GM18508 (cell line): ENCODE measurements at regions not wholly inside any gene's neighbourhood (a gene's known extent, or its start where the extent isn't known, plus 50 kb on each side); places are given as distances from the start of the nearest gene placed in this dataset.

Source experiments
- ATAC-seq: cut with Tn5 transposase; IDR thresholded peaks from one replicate; pipeline ENCODE4 v1.9.1; 2021; ENCODE audit warnings: moderate number of reproducible peaks; ENCODE audit not compliant: insufficient read depth, unreplicated experiment

DNA sequence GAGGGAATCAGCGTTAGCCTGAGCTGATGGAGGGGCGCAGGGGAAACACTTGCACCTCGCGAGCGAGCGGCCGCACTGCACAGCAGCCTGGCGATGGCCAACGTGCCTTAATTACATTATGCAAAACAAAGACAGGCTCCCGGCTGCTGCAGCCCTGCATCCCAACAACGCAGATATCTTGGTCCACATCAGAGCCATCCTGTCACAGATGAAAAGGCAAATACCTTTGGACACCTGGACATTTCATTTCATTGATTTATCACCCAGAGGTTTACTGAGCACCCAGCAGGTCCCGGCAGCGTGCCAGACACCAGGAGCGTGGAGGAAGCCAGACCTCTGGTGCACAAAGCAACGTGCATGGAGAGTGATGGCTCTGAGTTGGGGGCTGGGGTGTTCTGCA lies 843.0 kb downstream of the TBC1D22A start:
- ATAC-seq: no peak

DNA sequence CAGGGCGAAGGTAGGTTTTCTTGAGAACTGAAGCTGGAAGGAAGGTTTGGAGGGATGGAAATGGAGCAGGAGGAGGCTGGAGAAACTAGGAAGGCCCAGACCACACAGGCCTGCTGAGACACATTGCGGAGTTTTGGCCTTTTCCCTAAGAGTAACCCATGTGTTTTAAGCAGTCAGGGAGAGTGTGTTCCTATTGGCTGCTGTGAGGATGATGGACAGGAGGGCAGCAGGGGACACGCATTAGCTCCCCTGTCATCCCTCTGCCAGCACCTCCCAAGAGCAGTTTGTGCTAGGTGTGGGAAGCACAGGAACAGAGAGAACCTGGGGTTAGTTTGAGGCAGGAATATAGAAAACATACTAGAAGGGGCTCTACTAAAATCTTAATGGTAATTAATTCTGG lies 842.1 kb downstream of the TBC1D22A start:
- ATAC-seq: no peak

DNA sequence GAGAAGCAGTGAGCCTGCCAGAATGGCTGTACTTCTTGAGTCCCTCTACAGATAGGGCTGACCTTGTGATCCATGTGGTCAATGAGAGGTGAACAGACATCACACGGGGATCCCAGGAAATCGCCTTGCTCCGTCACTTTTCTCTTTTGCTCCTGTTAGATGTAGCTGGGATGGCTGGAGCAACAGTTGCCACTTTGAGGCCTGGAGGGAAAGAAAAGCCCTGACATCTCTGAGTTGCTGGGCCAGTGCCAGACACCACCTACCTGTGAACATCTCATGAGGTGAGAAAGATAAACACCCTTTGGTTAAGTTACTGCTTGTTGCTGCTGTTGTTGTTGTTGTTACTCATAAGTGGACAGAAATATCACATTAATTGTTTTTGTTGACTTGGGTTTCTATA lies 840.3 kb downstream of the TBC1D22A start:
- ATAC-seq: no peak

DNA sequence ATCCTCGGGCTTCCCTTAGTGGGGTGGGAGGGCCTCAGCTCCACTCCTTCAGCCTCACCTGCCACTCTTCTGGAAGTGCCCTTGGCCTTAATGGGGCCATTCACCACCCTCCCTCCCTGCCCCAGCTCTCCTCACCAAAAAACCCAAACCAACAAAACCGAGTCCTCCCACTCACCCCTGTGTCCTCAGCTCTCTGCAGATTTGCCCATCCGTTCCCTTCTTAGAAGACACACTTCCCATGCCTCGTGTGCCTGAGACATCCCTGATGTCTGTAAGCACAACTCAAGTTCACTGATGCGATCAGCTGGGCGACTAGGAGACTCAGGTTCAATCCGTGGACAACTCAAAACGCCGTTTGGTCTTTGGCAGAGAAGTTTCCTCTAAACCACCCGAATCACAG lies 839.2 kb downstream of the TBC1D22A start:
- no peak for ATAC-seq

DNA sequence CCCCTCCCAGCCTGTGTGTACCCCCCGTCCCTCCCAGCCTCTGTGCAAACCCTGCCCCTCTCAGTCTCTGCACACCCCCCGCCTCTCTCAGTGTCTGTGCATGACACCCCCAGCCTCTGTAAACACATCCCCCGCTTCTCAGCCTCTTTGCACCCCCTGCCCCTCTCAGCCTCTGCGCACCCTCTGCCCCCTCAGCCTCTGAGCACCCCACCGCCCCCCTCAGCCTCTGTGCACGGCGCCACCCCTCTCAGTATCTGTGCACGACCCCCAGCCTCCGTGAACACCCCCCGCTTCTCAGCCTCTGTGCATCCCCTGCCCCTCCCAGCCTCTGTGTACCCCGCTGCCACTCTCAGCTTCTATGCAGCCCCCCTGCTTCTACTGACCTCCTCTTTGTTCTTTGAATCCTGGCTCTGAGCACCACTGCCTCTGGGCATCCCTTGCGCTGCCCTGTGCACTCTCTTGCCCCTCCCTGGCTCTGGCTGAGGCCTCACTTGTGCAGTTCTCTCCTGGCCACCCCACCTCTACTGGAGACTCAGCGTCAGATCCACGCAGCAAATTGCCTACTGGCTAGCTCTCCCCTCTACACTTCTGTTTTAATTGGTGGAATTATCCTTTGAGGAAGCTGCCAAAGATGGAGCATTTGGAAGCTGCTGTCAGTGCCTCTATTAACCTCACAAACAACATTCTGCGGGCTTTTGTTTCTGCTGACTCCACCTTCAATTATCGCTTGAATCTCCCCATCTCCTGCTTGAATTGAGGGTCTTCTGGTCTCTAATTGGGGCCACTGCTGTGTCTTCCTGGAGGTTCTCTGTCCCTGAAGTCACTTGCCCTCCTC lies 838.6 kb downstream of the TBC1D22A start:
- no peak for ATAC-seq

DNA sequence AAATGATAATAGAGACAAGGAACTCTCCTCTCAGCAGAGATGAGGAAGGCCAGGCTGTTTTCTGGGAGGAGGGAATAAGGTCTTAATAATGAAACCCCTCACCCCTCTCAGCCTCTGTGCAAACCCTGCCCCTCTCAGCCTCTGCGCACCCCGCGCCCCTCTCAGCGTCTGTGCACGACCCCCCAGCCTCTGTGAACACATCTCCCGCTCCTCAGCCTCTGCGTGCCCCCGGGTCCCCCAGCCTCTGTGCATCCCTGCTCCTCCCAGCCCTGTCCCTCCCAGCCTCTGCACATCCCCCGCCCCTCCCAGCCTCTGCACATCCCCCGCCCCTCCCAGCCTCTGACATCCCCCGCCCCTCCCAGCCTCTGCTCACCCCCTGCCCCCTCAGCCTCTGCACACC lies 837.8 kb downstream of the TBC1D22A start:
- no peak for ATAC-seq

DNA sequence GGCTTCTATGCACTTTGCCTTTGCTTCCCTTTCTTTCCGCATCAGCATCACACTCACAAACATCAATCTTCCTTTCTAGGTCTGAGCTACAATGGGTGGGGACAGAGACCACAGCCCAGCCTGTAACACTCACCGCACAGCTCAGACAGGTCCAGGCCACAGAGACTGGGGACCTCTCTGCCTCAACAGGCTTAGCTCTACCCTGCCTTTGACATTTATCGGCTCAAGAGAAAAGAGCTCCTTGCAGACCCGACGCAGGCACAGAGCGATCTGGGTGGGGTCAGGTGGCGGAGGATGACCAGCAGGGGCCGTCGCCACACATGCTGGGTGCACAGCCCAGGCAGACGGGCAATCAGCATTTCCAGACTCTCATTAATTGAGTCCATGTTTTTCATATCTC lies 837.3 kb downstream of the TBC1D22A start:
- no peak for ATAC-seq

DNA sequence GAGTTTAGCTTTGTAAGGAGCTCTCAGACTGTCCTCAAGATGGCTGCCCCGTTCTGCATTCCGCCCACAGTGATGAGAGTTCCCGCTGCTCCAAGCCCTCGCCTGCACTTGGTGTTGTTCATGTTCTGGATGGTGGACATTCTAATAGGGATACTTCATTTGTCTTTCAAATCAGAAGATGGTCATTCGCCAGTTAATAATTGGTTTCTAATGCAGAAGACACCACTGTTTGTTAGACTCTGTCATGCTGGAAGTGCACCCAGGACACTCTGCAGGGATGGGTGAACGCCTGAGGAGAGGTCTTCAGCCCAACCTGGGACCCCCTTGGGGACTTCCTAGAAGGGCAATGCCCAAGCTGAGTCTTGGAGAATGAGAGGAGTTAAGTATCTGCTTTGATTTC lies 836.4 kb downstream of the TBC1D22A start:
- ATAC-seq: no peak

DNA sequence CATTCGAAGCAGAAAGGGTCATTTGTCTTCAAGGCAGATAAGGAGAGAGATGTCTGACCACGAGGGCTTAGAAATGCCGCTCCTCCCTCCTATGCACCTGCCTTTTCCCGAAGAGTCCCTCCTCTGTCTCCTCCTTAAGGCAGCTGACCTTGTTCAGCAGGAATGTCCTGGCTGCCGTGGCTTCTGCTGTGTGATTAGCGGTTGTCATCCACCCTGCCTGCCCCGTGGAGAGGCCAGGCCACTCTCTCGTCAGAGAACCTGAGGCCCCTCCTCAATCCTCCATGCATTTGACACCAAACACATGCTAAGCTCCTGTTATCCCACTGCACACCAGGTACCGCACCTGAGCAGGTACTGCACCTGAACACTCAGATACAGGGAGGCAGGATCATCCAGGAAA lies 834.6 kb downstream of the TBC1D22A start:
- no peak for ATAC-seq

DNA sequence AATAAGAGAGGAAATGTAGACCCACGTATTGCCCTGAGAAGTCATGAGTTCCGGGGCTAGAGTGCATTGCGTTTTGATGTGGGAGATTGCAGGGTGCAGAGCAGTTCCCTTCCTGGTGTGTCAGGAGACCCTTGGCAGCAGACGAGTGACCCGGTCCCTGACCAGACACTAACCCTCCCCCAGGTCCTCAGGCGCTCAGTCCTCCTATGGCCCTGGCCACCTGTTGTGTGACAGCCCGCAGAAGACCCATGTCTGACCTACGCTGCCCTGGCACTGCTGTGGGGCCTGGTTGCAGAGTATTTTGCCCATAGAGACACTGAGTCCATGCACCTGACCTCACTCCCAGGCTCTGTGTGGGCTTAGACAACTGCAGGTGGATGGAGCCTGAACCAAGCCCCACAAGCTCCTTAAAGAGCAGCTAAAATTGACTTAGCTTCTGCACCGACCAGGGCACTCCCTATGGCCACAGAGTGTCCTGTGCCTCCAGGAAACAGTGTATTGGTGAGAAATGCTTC lies 833.8 kb downstream of the TBC1D22A start:
- no peak for ATAC-seq

DNA sequence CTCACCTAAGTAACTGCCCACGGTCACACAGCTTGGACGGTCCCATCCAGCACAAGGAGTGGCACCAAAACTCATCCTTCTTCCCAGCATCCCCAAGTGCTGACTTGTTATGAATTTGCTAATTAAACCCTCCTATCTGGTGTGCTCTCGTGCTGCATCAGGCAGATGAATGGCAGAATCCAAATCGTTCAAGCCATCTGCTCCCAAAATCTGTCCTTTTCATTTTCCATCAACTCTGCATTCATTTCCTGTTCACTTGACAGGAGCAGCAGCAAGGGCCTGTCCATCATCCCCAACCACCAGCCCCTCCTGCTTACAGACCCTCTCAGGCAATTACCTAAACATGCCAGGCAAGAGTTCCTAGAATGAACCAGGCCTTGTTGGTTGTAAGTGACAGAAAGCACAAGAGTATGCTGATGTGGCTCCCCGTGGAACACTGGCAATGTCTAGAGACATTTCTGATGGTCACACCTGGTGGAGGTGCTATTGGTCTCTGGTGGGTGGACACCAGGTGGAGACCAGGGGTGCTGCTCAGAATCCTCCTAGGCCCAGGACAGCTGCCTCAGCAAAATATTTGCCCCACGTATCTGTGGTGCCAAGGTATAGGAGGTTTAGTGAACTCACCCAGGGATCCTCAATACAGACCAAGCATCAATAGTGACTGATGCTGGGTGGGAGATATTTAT lies 832.5 kb downstream of the TBC1D22A start:
- no peak for ATAC-seq

DNA sequence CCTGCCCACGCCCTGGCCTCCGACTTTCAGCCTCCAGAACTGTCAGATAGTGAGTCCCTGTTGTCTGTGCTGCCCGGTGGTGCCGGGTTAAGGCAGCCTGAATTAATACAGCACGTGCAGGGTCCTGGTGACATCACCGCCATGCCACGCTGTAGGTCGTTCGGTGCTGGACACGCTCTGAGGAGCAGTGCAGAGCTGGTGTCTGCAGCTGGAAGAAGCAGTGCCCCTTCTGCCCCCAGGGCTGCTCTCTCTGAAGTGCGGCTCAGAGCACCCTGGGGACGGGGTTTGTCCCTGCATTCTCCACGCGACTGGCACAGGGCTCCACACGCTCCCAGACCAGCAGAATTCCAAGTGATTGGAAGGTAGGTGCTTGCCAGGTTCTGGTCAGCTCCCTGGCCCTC lies 831.5 kb downstream of the TBC1D22A start:
- no peak for ATAC-seq

DNA sequence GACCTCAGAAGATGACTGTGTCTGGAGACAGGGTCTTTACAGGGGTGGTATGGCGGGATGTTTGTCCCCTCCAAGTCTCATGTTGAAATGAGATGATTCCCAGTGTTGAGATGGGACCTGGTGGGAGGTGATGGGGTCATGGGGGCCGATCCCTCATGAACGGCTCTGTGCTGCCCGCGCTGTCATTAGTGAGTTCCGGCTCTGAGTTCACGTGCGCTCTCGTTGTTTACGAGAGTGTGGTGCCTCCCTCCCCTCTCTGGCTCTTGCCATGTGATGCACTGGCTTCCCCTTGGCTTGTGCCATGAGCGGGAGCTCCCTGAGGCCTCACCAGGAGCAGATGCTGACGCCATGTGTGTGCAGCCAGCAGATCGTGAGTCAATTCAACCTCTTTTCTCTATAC lies 830.8 kb downstream of the TBC1D22A start:
- ATAC-seq: no peak

DNA sequence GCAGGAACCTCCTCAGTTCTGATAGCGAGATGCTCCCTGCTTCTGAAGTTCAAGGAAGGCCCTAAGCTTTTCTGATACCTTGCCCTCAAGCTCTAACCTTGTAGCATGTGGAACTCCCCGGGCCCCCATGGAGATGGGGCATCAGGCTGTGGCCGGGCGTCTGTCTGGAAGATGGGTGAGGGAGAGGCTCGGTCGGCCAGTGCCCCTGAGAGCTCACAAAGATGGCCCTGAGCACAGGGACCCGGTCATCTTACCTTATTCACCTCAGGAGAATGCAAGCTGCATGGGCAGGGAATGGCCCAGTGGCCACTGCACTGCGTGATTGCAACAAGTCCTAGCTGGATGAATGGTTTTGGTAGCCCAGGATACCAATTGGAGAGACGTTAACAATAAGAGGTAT lies 830.3 kb downstream of the TBC1D22A start:
- no peak for ATAC-seq

DNA sequence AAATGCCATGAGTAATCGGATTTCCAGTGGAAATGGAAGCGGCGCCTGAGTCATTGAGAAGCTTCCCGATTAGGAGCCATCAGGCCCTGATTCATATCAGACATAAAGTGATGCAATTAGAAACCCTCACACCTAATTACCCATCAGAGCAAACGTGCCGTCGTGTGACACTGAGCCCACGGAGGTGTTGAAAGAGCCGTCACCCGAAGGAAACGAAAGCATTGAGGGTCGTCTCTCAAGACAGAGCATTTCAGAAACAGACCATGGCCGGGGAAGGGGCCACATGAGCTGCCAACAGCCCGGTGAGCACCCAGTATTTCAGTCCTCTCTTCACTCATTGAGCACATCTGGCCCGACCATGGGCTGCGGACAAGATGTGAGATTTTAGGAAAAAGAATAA lies 829.3 kb downstream of the TBC1D22A start:
- no peak for ATAC-seq

DNA sequence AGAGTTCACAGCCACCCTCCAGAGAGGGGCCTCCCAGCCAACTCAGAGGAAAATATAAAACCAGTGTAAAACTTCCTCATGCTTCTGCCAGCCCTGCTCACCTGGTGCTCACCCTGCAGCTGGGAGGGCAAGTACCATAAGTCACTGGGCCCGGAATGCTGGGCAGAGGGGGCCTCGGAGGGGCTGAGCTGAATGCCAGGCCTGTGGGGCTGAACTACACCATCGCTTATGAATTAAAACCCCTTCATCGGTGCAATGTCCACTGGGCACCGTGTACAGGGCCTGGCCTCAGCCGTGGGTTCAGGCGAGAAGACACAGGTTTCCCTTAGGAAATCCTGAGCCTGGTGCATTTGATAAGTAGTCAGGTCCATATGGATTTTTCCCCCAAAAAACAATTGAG lies 828.6 kb downstream of the TBC1D22A start:
- ATAC-seq: no peak

DNA sequence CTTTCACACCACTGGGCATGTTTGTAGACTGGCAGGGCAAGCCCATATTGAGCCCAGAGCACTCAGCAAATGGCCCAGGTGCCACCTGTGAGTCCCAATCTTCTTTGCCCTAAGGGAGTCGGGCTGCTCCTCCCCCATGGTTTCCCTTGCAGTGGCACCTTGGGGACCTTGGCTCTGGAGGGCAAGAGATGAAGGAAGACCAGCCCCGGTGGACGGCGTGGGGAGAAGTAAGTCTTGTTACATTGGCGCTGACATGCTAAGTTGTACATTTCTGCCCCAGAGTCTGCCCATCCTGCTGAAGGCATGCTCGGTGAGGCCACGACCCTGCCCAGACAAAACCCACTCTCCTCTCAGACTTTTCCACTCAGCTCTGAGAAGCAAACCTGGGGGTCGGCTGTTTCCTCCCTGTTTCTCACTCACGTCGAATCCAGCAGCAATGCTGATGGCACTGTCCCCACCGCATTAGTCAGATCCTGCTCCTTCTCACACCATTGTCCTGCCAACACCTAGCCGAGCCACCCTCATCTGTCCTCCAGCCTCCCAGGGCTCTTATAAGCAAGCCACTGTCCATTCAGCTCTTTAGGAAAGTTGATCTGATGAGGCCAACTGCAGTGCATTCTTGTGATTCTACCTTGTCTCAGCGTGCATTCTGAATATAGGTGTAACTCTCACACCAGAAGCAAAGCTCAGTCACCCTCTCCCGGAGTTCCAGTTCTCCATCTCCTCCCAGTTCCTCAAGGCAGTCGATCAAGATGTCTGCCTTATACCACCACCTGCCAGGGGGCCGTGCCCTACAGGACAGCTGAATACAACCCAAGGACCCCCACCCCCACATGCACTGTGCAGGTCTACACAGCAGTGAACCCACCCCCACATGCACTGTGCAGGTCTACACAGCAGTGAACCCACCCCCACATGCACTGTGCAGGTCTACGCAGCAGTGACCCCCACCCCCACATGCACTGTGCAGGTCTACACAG lies 827.1 kb downstream of the TBC1D22A start:
- ATAC-seq: no peak

DNA sequence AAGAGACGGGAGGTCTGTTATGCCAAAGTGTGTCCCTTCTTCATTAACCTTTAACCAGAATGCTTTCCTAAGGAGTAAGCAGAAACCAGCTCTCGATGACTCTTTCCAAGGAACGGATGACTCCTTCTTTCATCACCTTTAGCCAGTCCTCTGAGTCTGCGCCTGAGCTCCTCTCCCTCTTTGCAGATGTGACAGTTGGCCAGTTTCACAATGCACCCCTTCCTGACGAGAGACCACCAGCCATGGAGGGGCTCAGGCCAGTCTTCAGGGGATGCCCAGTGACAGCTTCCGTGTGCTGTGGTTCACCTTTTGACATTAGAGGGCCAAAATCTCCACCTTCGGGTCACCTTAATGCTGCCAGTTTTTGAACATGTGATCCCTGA lies 826.1 kb downstream of the TBC1D22A start:
- no peak for ATAC-seq

DNA sequence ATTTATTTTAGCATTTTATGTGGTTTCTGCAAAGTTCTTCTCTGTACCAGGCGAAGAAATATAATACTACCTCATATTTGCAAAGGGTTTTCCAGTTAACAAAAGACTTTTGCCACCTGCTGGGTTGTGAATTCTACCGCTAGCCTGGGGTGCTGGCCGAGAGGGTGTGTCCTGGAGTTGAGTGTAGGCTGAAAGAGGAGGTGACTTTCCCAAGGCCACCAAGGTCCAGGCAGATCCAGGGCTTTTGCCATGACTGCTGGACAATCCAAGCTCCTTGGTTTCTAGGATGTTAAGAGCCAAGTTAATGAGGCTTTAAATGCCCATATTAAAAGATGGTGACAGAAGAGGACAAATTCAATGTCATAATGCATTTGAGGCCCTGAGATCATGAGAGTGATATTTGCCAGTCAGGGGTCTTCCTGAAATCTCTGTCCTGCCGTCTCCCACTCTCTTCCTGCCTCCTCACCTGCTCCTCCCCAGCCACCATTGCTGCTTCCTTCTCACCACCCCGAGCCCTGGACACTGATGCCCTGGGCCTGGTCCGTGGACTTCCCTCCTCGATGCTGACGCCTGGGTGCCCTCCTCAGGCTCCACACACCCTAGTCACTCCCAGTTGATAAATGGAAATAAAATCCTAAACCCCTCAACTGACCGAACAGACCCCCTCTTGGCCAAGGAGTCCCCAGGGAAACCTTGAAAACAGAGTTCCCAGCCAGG lies 825.6 kb downstream of the TBC1D22A start:
- ATAC-seq: no peak

DNA sequence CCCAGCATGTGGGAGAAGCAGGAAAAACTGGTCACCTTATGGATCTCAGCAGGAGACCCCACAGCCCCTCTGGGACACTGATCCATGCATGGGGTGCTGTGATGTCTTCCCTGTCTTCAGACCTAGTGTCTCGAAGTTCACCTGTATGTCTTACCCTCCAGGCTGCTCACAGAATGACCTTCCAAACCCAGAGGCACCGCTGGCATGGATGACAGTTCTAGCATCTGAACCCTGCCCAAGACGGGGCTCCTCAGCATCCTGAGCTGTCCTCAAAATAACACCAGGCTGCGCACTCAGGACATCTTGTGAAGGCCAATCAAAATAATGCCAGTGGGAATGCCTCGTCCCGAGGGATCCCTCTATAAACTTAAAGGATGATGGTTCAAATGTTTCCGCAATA lies 824.9 kb downstream of the TBC1D22A start:
- no peak for ATAC-seq
